ENCODE measurements at regions not wholly inside any gene's neighbourhood (a gene's known extent, or its start where the extent isn't known, plus 50 kb on each side); places are given as distances from the start of the nearest gene placed in this dataset.

- TF ChIP-seq POLR2AphosphoS5 (IDR thresholded peaks at IDR 0.05) (no peak), EP300 (IDR thresholded peaks at IDR 0.05) (no peak), POLR2A (IDR thresholded peaks at IDR 0.05) (no peak)
- TF ChIP-seq, protein P1, sequence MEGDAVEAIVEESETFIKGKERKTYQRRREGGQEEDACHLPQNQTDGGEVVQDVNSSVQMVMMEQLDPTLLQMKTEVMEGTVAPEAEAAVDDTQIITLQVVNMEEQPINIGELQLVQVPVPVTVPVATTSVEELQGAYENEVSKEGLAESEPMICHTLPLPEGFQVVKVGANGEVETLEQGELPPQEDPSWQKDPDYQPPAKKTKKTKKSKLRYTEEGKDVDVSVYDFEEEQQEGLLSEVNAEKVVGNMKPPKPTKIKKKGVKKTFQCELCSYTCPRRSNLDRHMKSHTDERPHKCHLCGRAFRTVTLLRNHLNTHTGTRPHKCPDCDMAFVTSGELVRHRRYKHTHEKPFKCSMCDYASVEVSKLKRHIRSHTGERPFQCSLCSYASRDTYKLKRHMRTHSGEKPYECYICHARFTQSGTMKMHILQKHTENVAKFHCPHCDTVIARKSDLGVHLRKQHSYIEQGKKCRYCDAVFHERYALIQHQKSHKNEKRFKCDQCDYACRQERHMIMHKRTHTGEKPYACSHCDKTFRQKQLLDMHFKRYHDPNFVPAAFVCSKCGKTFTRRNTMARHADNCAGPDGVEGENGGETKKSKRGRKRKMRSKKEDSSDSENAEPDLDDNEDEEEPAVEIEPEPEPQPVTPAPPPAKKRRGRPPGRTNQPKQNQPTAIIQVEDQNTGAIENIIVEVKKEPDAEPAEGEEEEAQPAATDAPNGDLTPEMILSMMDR (IDR thresholded peaks at IDR 0.05) = no peak
- H3K4me1 ChIP-seq = no peaks in the 10 kb centered on the region
- WGBS, 2 donors = 81 to 83% methylated on average over 1 of the region's 1 CpG
- no peaks in the 10 kb centered on the region for H3K9me3 ChIP-seq
- ATAC-seq (ENCODE audit: low FRiP score in 2 of 2) (no peak), DNase-seq (no peak)
- no peaks in the 10 kb centered on the region for H3K36me3 ChIP-seq
- no peak overlapping the region for H3K4me3 ChIP-seq
- H3K27me3 ChIP-seq = no peaks in the 10 kb centered on the region
- H3K27ac ChIP-seq = no peak overlapping the region
Measured at GRCh38 chrX:27910412-27910811, 70.8 kb downstream of the DCAF8L1 start.

DNA sequence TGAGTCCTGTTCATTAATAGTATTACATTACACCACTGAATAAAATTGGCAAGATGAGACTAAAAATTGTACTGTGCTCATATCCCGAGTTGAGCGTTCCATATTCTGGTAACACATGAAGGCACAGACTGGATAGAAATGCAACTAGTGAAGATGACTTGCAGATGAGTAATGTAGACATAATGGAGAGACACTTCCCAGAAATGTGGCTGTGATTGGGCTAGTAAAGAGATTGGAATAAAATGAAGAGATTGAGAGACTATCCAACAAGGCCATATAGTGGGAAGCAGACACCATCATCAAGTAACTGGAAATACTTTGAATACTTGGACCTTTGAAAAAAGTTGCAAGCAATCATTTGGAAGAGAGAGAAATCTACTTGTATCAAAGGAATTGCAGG is 77.3 kb downstream of the DCAF8L1 start:
- no peak for TF ChIP-seq POLR2AphosphoS5 (IDR thresholded peaks at IDR 0.05)
- TF ChIP-seq, protein P1 (IDR thresholded peaks at IDR 0.05) = no peak
- no peak for TF ChIP-seq POLR2A (IDR thresholded peaks at IDR 0.05)
- no peak for TF ChIP-seq EP300 (IDR thresholded peaks at IDR 0.05)
- no peak overlapping the region for H3K27ac ChIP-seq
- no peak overlapping the region for H3K4me3 ChIP-seq
- H3K36me3 ChIP-seq = no peaks in the 10 kb centered on the region
- H3K9me3 ChIP-seq = no peaks in the 10 kb centered on the region
- no peaks in the 10 kb centered on the region for H3K27me3 ChIP-seq
- DNase-seq (no peak), ATAC-seq (ENCODE audit: low FRiP score in 2 of 2) (no peak)
- H3K4me1 ChIP-seq = no peaks in the 10 kb centered on the region
- WGBS, 2 donors = 88 to 96% methylated on average over 2 of the region's 2 CpGs

DNA sequence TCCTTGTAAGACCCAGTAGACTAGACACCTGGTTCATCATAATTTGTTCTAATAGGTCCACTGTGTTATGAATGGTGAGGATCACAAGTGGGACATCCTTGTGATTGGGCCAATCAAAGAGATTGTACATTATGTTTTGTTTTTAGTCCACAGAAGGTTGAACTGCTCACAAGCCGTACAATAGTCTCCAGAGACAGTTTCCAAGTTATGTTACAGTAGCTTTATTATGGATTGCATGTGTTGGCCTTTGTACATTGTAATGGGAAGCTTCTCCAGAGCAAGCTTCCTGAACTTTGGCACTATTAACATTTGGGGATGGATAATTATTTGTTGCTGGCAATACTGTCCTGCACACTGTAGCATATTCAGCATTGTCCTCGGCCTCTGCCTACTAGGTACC is 86.1 kb downstream of the MAGEB10 start:
- TF ChIP-seq POLR2AphosphoS5 (IDR thresholded peaks at IDR 0.05) = no peak
- TF ChIP-seq POLR2A (IDR thresholded peaks at IDR 0.05) = no peak
- TF ChIP-seq EP300 (IDR thresholded peaks at IDR 0.05) = no peak
- TF ChIP-seq, protein P1 (IDR thresholded peaks at IDR 0.05) = no peak
- no peak overlapping the region for H3K4me3 ChIP-seq
- ATAC-seq (ENCODE audit: low FRiP score in 2 of 2) = no peak

DNA sequence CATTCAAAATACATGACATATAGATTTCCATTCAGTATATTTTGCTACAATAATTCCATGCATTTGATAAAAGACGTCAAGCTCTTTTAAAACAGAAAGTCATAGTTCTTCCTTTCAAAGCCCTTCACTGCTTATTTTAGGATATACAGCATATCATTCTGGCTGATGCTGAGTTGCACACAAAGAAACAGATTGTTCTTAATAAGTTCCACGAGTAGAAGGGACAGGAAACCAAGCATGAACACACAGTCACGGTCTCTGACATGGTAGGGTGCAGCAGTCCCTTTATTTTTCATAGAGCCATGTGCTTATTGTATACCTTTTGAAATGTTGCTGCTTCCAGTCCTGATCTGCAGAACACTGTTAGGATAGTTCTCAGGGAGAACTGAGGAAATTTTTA is 85.4 kb downstream of the MAGEB10 start:
- Histone ChIP-seq H3K36me3 (no peaks in the 10 kb centered on the region), H3K9me3 (no peaks in the 10 kb centered on the region), H3K4me1 (no peaks in the 10 kb centered on the region), H3K27me3 (no peaks in the 10 kb centered on the region), H3K4me3 (no peak overlapping the region), H3K27ac (no peak overlapping the region)
- 57 to 59% methylated on average over 3 of the region's 3 CpGs for WGBS, 2 donors
- TF ChIP-seq POLR2A (IDR thresholded peaks at IDR 0.05) (no peak), POLR2AphosphoS5 (IDR thresholded peaks at IDR 0.05) (no peak), EP300 (IDR thresholded peaks at IDR 0.05) (no peak)
- TF ChIP-seq, protein P1 (IDR thresholded peaks at IDR 0.05) = no peak
- no peak for ATAC-seq (ENCODE audit: low FRiP score in 2 of 2)
- DNase-seq = no peak

More for the DNA sequence above, 86.1 kb downstream of the MAGEB10 start:
- WGBS, 2 donors = 57 to 69% methylated on average over 1 to 2 of the region's 2 CpGs
- no peak for DNase-seq
- Histone ChIP-seq H3K9me3 (no peaks in the 10 kb centered on the region), H3K27me3 (no peaks in the 10 kb centered on the region), H3K36me3 (no peaks in the 10 kb centered on the region), H3K4me1 (no peaks in the 10 kb centered on the region), H3K27ac (no peak overlapping the region)

- DNase-seq (no peak), ATAC-seq (ENCODE audit: low FRiP score in 2 of 2) (no peak)
- Histone ChIP-seq H3K36me3 (no peaks in the 10 kb centered on the region), H3K4me3 (no peak overlapping the region), H3K27ac (no peak overlapping the region), H3K27me3 (no peaks in the 10 kb centered on the region), H3K4me1 (no peaks in the 10 kb centered on the region), H3K9me3 (no peaks in the 10 kb centered on the region)
- TF ChIP-seq POLR2AphosphoS5 (IDR thresholded peaks at IDR 0.05) (no peak), EP300 (IDR thresholded peaks at IDR 0.05) (no peak), POLR2A (IDR thresholded peaks at IDR 0.05) (no peak)
- TF ChIP-seq, protein P1 (IDR thresholded peaks at IDR 0.05) = no peak
- 84 to 92% methylated on average over 1 of the region's 1 CpG for WGBS, 2 donors
Measured at GRCh38 chrX:27890611-27891010, 82.8 kb downstream of the MAGEB10 start.
